HEK293 (cell line): ENCODE measurements at regions not wholly inside any gene's neighbourhood (a gene's known extent, or its start where the extent isn't known, plus 50 kb on each side); places are given as distances from the start of the nearest gene placed in this dataset.
"Not testable (repeated sequence)": the region's sequence is repeated elsewhere in the genome, so short reads cannot be mapped to it uniquely, and the experiment has no call there.

ENCODE experiments used
- CTCF ChIA-PET: fragments of 350-600 bp; formaldehyde crosslinking; extraction: SDS; loops from one replicate; lab custom pipeline; 2021; ENCODE audit warnings: antibody characterized with exemption; lab: Yijun Ruan, JAX
- POLR2A ChIA-PET: fragments of 300-600 bp; formaldehyde crosslinking; extraction: SDS; loops from one replicate; lab custom pipeline; 2020; ENCODE audit warnings: antibody characterized with exemption, inconsistent platforms; lab: Yijun Ruan, JAX
- H3K27ac ChIP-seq: fragments of 200-500 bp; sonication (Bioruptor generic); 2 replicates; pipeline ENCODE4 v1.5.1; 2014; ENCODE audit warnings: low read depth, low read length, control low read depth, inconsistent platforms; ENCODE audit errors: extremely low read depth
- H3K36me3 ChIP-seq, 2 experiments: fragments of 200-500 bp in 1 of 2; sonication (Bioruptor generic) in 1 of 2; 1 replicate in 1 of 2; 2 replicates in 1 of 2; pipeline ENCODE4 v1.5.1; 2014 to 2017; ENCODE audit warnings: inconsistent platforms in 2 of 2, low read length in 2 of 2; ENCODE audit not compliant: control insufficient read depth in 2 of 2, insufficient read depth in 1 of 2
- H3K4me1 ChIP-seq: fragments of 200-500 bp; sonication (Bioruptor generic); 2 replicates; pipeline ENCODE4 v1.5.1; 2014; ENCODE audit warnings: mild to moderate bottlenecking, low read length, inconsistent platforms; ENCODE audit not compliant: control insufficient read depth, insufficient read depth
- H3K4me3 ChIP-seq: 2 replicates; pipeline ENCODE4 v1.5.1; 2011; ENCODE audit warnings: low read depth, mild to moderate bottlenecking, control low read depth, low read length, moderate library complexity
- H3K9me3 ChIP-seq: fragments of 200-500 bp; sonication (Bioruptor generic); 2 replicates; pipeline ENCODE4 v1.5.1; 2014; ENCODE audit warnings: low read depth, low read length, inconsistent platforms; ENCODE audit not compliant: control insufficient read depth, insufficient read depth
- KLF8 ChIP-seq: fragments of 450-650 bp; formaldehyde crosslinking; IDR thresholded peaks from 2 replicates; pipeline ENCODE4 v1.5.1; 2016; ENCODE audit warnings: missing biosample characterization, missing genetic modification characterization
- SALL2 ChIP-seq: fragments of 450-650 bp; formaldehyde crosslinking; IDR thresholded peaks from 2 replicates; pipeline ENCODE4 v1.5.0; 2017; ENCODE audit warnings: missing biosample characterization, mild to moderate bottlenecking, missing genetic modification characterization, borderline replicate concordance
- SCRT1 ChIP-seq: fragments of 450-650 bp; formaldehyde crosslinking; IDR thresholded peaks from 2 replicates; pipeline ENCODE4 v1.5.1; 2016; ENCODE audit warnings: missing biosample characterization, missing genetic modification characterization, borderline replicate concordance
- SCRT2 ChIP-seq: fragments of 450-650 bp; formaldehyde crosslinking; IDR thresholded peaks from 2 replicates; pipeline ENCODE4 v1.5.1; 2016; ENCODE audit warnings: missing biosample characterization, missing genetic modification characterization
- SP7 ChIP-seq: fragments of 450-650 bp; formaldehyde crosslinking; IDR thresholded peaks from 2 replicates; pipeline ENCODE4 v1.5.1; 2016; ENCODE audit warnings: missing biosample characterization, missing genetic modification characterization
- ZNF146 ChIP-seq: fragments of 450-650 bp; formaldehyde crosslinking; IDR thresholded peaks from 2 replicates; pipeline ENCODE4 v1.5.1; 2016; ENCODE audit warnings: missing biosample characterization, missing genetic modification characterization
- ZNF157 ChIP-seq: fragments of 450-650 bp; formaldehyde crosslinking; IDR thresholded peaks from 2 replicates; pipeline ENCODE4 v1.5.1; 2016; ENCODE audit warnings: missing biosample characterization, missing genetic modification characterization
- ZNF266 ChIP-seq: fragments of 450-650 bp; formaldehyde crosslinking; IDR thresholded peaks from 2 replicates; pipeline ENCODE4 v1.5.1; 2016; ENCODE audit warnings: missing biosample characterization, missing genetic modification characterization, low read depth
- ZNF274 ChIP-seq, 2 experiments: fragments of 200-500 bp in 1 of 2; fragments of 450-650 bp in 1 of 2; sonication (Bioruptor generic) in 1 of 2; formaldehyde crosslinking in 1 of 2; IDR thresholded peaks; 2 replicates each; pipeline versions ENCODE4 v1.5.1 to v1.6.1; 2014 to 2016; ENCODE audit warnings: borderline replicate concordance in 1 of 2, inconsistent platforms in 1 of 2, low read length in 1 of 2, missing biosample characterization in 1 of 2, missing genetic modification characterization in 1 of 2
- ZNF311 ChIP-seq: fragments of 450-650 bp; formaldehyde crosslinking; IDR thresholded peaks from 2 replicates; pipeline ENCODE4 v1.5.1; 2017; ENCODE audit warnings: missing biosample characterization, missing genetic modification characterization, borderline replicate concordance
- ZNF473 ChIP-seq: fragments of 450-650 bp; formaldehyde crosslinking; IDR thresholded peaks from 2 replicates; pipeline ENCODE4 v1.5.1; 2017; ENCODE audit warnings: missing biosample characterization, missing genetic modification characterization
- ZNF600 ChIP-seq: fragments of 450-650 bp; formaldehyde crosslinking; IDR thresholded peaks from 2 replicates; pipeline ENCODE4 v1.5.1; 2016; ENCODE audit warnings: missing biosample characterization, missing genetic modification characterization
- ZNF624 ChIP-seq: fragments of 450-650 bp; formaldehyde crosslinking; IDR thresholded peaks from 2 replicates; pipeline ENCODE4 v1.5.1; 2017; ENCODE audit warnings: missing biosample characterization, missing genetic modification characterization
- ZNF777 ChIP-seq: fragments of 450-650 bp; formaldehyde crosslinking; IDR thresholded peaks from 2 replicates; pipeline ENCODE4 v1.5.1; 2017; ENCODE audit warnings: missing biosample characterization, missing genetic modification characterization, borderline replicate concordance
- TF ChIP-seq, protein P1 (sequence below): fragments of 450-650 bp; formaldehyde crosslinking; IDR thresholded peaks from 2 replicates; pipeline ENCODE4 v1.5.1; 2016; ENCODE audit warnings: missing biosample characterization, missing genetic modification characterization
- TF ChIP-seq, protein P2 (sequence below): fragments of 450-650 bp; formaldehyde crosslinking; IDR thresholded peaks from 2 replicates; pipeline ENCODE4 v1.5.0; 2017; ENCODE audit warnings: missing biosample characterization, missing genetic modification characterization, borderline replicate concordance

DNA sequence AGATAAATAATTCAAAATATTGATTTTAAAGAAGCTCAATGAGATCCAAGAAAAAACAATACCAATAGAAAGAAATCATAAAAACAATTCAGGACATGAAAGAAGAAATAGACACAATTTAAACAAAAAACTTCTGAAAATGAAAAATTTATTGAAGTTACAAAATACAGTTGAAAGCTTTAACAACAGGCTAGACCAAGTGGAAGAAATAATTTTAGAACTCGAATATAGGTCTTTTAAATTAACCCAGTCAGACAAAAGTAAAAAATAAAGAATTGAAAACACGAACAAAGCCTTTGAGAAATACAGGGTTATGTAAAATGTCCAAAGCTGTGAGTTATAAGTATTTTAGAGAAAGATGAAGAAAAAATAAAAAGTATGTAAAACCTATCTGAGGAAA lies 152.4 kb upstream of the SMIM30 start:
- Histone ChIP-seq H3K36me3 (no peaks in the 10 kb centered on the region), H3K9me3 (no peaks in the 10 kb centered on the region), H3K4me1 (no peaks in the 10 kb centered on the region), H3K27ac (no peak overlapping the region), H3K4me3 (no peak overlapping the region)
- CTCF ChIA-PET = interaction anchor here (0.5 to 1.0 kb wide), 2 partner anchors 151 to 1066 kb away, joined by 3 to 4 read pairs; no protein-coding TSS in a partner anchor
- POLR2A ChIA-PET = no interaction called here
- TF ChIP-seq ZNF311 (no peak), ZNF777 (tag by site-specific recombination) (no peak), ZNF266 (tag by site-specific recombination) (no peak), SALL2 (tag by site-specific recombination) (no peak), ZNF274 (IDR thresholded peaks at IDR 0.05; ENCODE audit: low read length) (no peak), ZNF274 (tag by site-specific recombination; IDR thresholded peaks at IDR 0.05; ENCODE audit: borderline replicate concordance) (no peak), ZNF624 (tag by site-specific recombination) (no peak)
- TF ChIP-seq, protein P1, sequence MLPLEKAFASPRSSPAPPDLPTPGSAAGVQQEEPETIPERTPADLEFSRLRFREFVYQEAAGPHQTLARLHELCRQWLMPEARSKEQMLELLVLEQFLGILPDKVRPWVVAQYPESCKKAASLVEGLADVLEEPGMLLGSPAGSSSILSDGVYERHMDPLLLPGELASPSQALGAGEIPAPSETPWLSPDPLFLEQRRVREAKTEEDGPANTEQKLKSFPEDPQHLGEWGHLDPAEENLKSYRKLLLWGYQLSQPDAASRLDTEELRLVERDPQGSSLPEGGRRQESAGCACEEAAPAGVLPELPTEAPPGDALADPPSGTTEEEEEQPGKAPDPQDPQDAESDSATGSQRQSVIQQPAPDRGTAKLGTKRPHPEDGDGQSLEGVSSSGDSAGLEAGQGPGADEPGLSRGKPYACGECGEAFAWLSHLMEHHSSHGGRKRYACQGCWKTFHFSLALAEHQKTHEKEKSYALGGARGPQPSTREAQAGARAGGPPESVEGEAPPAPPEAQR (tag by site-specific recombination) = no peak
- TF ChIP-seq, protein P2, sequence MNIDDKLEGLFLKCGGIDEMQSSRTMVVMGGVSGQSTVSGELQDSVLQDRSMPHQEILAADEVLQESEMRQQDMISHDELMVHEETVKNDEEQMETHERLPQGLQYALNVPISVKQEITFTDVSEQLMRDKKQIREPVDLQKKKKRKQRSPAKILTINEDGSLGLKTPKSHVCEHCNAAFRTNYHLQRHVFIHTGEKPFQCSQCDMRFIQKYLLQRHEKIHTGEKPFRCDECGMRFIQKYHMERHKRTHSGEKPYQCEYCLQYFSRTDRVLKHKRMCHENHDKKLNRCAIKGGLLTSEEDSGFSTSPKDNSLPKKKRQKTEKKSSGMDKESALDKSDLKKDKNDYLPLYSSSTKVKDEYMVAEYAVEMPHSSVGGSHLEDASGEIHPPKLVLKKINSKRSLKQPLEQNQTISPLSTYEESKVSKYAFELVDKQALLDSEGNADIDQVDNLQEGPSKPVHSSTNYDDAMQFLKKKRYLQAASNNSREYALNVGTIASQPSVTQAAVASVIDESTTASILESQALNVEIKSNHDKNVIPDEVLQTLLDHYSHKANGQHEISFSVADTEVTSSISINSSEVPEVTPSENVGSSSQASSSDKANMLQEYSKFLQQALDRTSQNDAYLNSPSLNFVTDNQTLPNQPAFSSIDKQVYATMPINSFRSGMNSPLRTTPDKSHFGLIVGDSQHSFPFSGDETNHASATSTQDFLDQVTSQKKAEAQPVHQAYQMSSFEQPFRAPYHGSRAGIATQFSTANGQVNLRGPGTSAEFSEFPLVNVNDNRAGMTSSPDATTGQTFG (tag by site-specific recombination) = no peak

DNA sequence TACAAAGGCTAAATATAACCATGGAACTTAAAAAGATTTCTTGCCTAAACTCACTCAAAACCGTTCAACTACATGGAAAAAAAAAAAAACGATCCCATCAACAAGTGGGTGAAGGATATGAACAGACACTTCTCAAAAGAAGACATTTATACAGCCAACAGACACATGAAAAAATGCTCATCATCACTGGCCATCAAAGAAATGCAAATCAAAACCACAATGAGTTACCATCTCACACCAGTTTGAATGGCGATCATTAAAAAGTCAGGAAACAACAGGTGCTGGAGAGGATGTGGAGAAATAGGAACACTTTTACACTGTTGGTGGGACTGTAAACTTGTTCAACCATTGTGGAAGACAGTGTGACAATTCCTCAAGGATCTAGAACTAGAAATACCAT lies 151.2 kb upstream of the SMIM30 start:
- not testable (repeated sequence) for H3K36me3 ChIP-seq, H3K4me3 ChIP-seq, H3K27ac ChIP-seq, H3K9me3 ChIP-seq
- TF ChIP-seq SCRT1 (tag by site-specific recombination) (peak; percentile 73; the same call in 1 of the 2 replicates), SCRT2 (peak; percentile 77)
- TF ChIP-seq, all 188 proteins: peak for 2; not testable (repeated sequence) for 186
- POLR2A ChIA-PET, H3K4me1 ChIP-seq, CTCF ChIA-PET: not testable (repeated sequence)

DNA sequence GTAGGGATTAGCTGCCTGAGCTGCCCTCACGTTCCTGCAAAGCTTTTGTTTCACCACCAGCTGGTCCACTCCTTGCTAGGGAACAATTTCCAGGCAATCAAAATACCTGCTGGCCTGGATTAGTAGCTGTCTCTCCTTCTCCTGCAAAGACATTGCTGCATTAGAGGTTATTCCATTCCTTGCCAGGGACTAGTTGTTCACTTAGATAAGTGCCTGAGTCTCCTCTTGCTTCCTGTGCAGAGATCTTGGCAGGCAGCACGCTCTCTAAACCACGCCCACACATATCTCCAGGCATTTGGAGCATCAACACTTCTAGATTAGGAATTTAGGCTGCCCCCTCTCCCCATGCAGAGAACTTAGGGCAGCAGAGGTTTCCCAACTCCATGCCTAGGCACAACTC lies 150.4 kb upstream of the SMIM30 start:
- Histone ChIP-seq H3K9me3 (no peaks in the 10 kb centered on the region), H3K27ac (no peak overlapping the region), H3K4me3 (no peak overlapping the region), H3K4me1 (no peaks in the 10 kb centered on the region), H3K36me3 (no peaks in the 10 kb centered on the region)
- no peak for TF ChIP-seq SCRT1 (tag by site-specific recombination)
- TF ChIP-seq ZNF146 (tag by site-specific recombination) = no peak
- TF ChIP-seq SP7 = no peak
- no peak for TF ChIP-seq KLF8 (tag by site-specific recombination)
- TF ChIP-seq ZNF473 (tag by site-specific recombination) = no peak
- no peak for TF ChIP-seq ZNF157 (tag by site-specific recombination)
- no peak for TF ChIP-seq ZNF600
- CTCF ChIA-PET = no interaction called here
- POLR2A ChIA-PET = no interaction called here
